Stimulated activated CD4-positive, alpha-beta T cell treated with anti-CD3 and anti-CD28 coated beads, Interleukin-1b, Interleukin-23, amount 100 ng/mL, for 1 hour (primary cell): ENCODE measurements at regions not wholly inside any gene's neighbourhood (a gene's known extent, or its start where the extent isn't known, plus 50 kb on each side); places are given as distances from the start of the nearest gene placed in this dataset.
"Not testable (repeated sequence)": the region's sequence is repeated elsewhere in the genome, so short reads cannot be mapped to it uniquely, and the experiment has no call there.

Source experiments
- DNase-seq, 2 donors: peaks; one replicate each; pipeline ENCODE4 v3.0.0-alpha.2; 2020; ENCODE audit warnings: low read depth in 2 of 2

- not testable (repeated sequence) for DNase-seq
Observed at GRCh38 chr21:31819692-31820091, 53.1 kb upstream of the HUNK start.

- not testable (repeated sequence) for DNase-seq
Observed at GRCh38 chr21:31814356-31814755, 58.5 kb upstream of the HUNK start.

- DNase-seq, result no peak
Observed at GRCh38 chr21:31813862-31814261, 59.0 kb upstream of the HUNK start.

- DNase-seq, result no peak
Observed at GRCh38 chr21:31804008-31804394, 68.8 kb upstream of the HUNK start.

- DNase-seq, result no peak
Observed at GRCh38 chr21:31803039-31804007, 69.5 kb upstream of the HUNK start.

GRCh38 chr21:31802331-31802730 is 70.4 kb upstream of the SCAF4 start:
- no peak for DNase-seq

GRCh38 chr21:31801551-31802219 is 69.8 kb upstream of the SCAF4 start:
- DNase-seq, result no peak

- no peak for DNase-seq
Observed at GRCh38 chr21:31798842-31799704, 67.2 kb upstream of the SCAF4 start.

GRCh38 chr21:31795992-31796391 is 64.1 kb upstream of the SCAF4 start:
- no peak for DNase-seq

GRCh38 chr21:31790420-31790819 is 58.5 kb upstream of the SCAF4 start:
- DNase-seq, result not testable (repeated sequence)

GRCh38 chr21:31788581-31788980 is 56.7 kb upstream of the SCAF4 start:
- DNase-seq, result no peak

GRCh38 chr21:31787691-31788090 is 55.8 kb upstream of the SCAF4 start:
- not testable (repeated sequence) for DNase-seq

- DNase-seq, result no peak
Observed at GRCh38 chr21:31786164-31786920, 54.4 kb upstream of the SCAF4 start.

GRCh38 chr21:31785237-31786163 is 53.6 kb upstream of the SCAF4 start:
- peak; percentile 1 to 12 for DNase-seq

GRCh38 chr21:31781737-31782136 is 49.8 kb upstream of the SCAF4 start:
- no peak for DNase-seq
